ENCODE measurements at regions not wholly inside any gene's neighbourhood (a gene's known extent, or its start where the extent isn't known, plus 50 kb on each side); places are given as distances from the start of the nearest gene placed in this dataset.

GRCh38 chr20:59387891-59388290 is 87.5 kb downstream of the EDN3 start:
- peak overlapping the region; percentile 12 for H3K27ac Mint-ChIP-seq
- no peaks in the 10 kb centered on the region for H3K36me3 Mint-ChIP-seq
- H3K4me1 Mint-ChIP-seq, result peaks cover 29% of the 10 kb centered on the region
- peaks cover 4% of the 10 kb centered on the region for H3K9me3 Mint-ChIP-seq
- TF ChIP-seq CTCF (IDR thresholded peaks at IDR 0.05; ENCODE audit: unreplicated experiment), result no peak
- peaks cover 2% of the 10 kb centered on the region for H3K27me3 Mint-ChIP-seq (ENCODE audit: low read depth)
- H3K4me3 Mint-ChIP-seq, result no peak overlapping the region
- DNase-seq (ENCODE audit: low spot score in 2 of 2, unreplicated experiment in 2 of 2), result no peak

GRCh38 chr20:59388402-59388801 is 88.0 kb downstream of the EDN3 start:
- H3K4me3 Mint-ChIP-seq, result no peak overlapping the region
- no peaks in the 10 kb centered on the region for H3K36me3 Mint-ChIP-seq
- no peak for DNase-seq (ENCODE audit: low spot score in 2 of 2, unreplicated experiment in 2 of 2)
- no peak for TF ChIP-seq CTCF (IDR thresholded peaks at IDR 0.05; ENCODE audit: unreplicated experiment)
- H3K9me3 Mint-ChIP-seq, result peaks cover 4% of the 10 kb centered on the region
- H3K27ac Mint-ChIP-seq, result no peak overlapping the region
- peaks cover 2% of the 10 kb centered on the region for H3K27me3 Mint-ChIP-seq (ENCODE audit: low read depth)
- H3K4me1 Mint-ChIP-seq, result peaks cover 29% of the 10 kb centered on the region

- no peak for TF ChIP-seq CTCF (IDR thresholded peaks at IDR 0.05; ENCODE audit: unreplicated experiment)
- Mint-ChIP-seq H3K27ac (no peak overlapping the region), H3K4me3 (no peak overlapping the region), H3K9me3 (peaks cover 4% of the 10 kb centered on the region), H3K27me3 (ENCODE audit: low read depth) (peaks cover 6% of the 10 kb centered on the region), H3K36me3 (no peaks in the 10 kb centered on the region), H3K4me1 (peaks cover 26% of the 10 kb centered on the region)
- DNase-seq (ENCODE audit: low spot score in 2 of 2, unreplicated experiment in 2 of 2), result no peak
Measured at GRCh38 chr20:59390437-59390836, 90.0 kb downstream of the EDN3 start.

- peaks cover 11% of the 10 kb centered on the region for H3K4me1 Mint-ChIP-seq
- H3K27me3 Mint-ChIP-seq (ENCODE audit: low read depth), result peaks cover 6% of the 10 kb centered on the region
- no peak for DNase-seq (ENCODE audit: low spot score in 2 of 2, unreplicated experiment in 2 of 2)
- peaks cover 4% of the 10 kb centered on the region for H3K9me3 Mint-ChIP-seq
- no peak for TF ChIP-seq CTCF (IDR thresholded peaks at IDR 0.05; ENCODE audit: unreplicated experiment)
- no peak overlapping the region for H3K4me3 Mint-ChIP-seq
- H3K36me3 Mint-ChIP-seq, result no peaks in the 10 kb centered on the region
- no peak overlapping the region for H3K27ac Mint-ChIP-seq
Measured at GRCh38 chr20:59391975-59392374, 91.6 kb downstream of the EDN3 start.

- Mint-ChIP-seq H3K4me3 (no peak overlapping the region), H3K36me3 (no peaks in the 10 kb centered on the region), H3K9me3 (peaks cover 4% of the 10 kb centered on the region), H3K27ac (no peak overlapping the region), H3K4me1 (peaks cover 4% of the 10 kb centered on the region), H3K27me3 (ENCODE audit: low read depth) (peaks cover 6% of the 10 kb centered on the region)
- no peak for TF ChIP-seq CTCF (IDR thresholded peaks at IDR 0.05; ENCODE audit: unreplicated experiment)
- no peak for DNase-seq (ENCODE audit: low spot score in 2 of 2, unreplicated experiment in 2 of 2)
Measured at GRCh38 chr20:59392736-59393135, 92.3 kb downstream of the EDN3 start.

- no peak overlapping the region for H3K27ac Mint-ChIP-seq
- no peaks in the 10 kb centered on the region for H3K36me3 Mint-ChIP-seq
- no peak for TF ChIP-seq CTCF (IDR thresholded peaks at IDR 0.05; ENCODE audit: unreplicated experiment)
- DNase-seq (ENCODE audit: low spot score in 2 of 2, unreplicated experiment in 2 of 2), result no peak
- H3K27me3 Mint-ChIP-seq (ENCODE audit: low read depth), result peaks cover 6% of the 10 kb centered on the region
- no peaks in the 10 kb centered on the region for H3K4me1 Mint-ChIP-seq
- H3K4me3 Mint-ChIP-seq, result no peak overlapping the region
- peaks cover 4% of the 10 kb centered on the region for H3K9me3 Mint-ChIP-seq
Measured at GRCh38 chr20:59393142-59393541, 92.7 kb downstream of the EDN3 start.

All from mesothelial cell of epicardium (in vitro differentiated cells).